GM23338 (cell line): ENCODE measurements at regions not wholly inside any gene's neighbourhood (a gene's known extent, or its start where the extent isn't known, plus 50 kb on each side); places are given as distances from the start of the nearest gene placed in this dataset.

Experiments used
- ATAC-seq: fragments of 200-7000 bp; cut with Tn5 transposase; 3 replicates; pipeline ENCODE4 v1.9.1; 2020
- DNase-seq: peaks from one replicate; pipeline ENCODE4 v3.0.0-alpha.2; 2015; ENCODE audit warnings: low spot score
- H2AFZ ChIP-seq: fragments of 200-600 bp; sonication (generic); 2 replicates; pipeline ENCODE4 v1.8.0; 2016; ENCODE audit warnings: antibody characterized with exemption, mild to moderate bottlenecking, moderate library complexity
- H3F3A ChIP-seq: fragments of 200-600 bp; sonication (generic); replicated peaks from 2 replicates; pipeline ENCODE4 v1.8.0; 2017; ENCODE audit warnings: antibody characterized with exemption, mixed run types, low read depth
- H3K27ac ChIP-seq: fragments of 200-600 bp; sonication (generic); 2 replicates; pipeline ENCODE4 v1.6.1; 2016; ENCODE audit warnings: low read depth
- H3K27me3 ChIP-seq: fragments of 200-600 bp; sonication (generic); 2 replicates; pipeline ENCODE4 v1.8.0; 2016; ENCODE audit warnings: mild to moderate bottlenecking, mixed run types, moderate library complexity; ENCODE audit not compliant: insufficient read depth
- H3K36me3 ChIP-seq: fragments of 200-600 bp; sonication (generic); 2 replicates; pipeline ENCODE4 v1.8.0; 2016; ENCODE audit warnings: mild to moderate bottlenecking; ENCODE audit not compliant: insufficient read depth
- H3K4me1 ChIP-seq: fragments of 200-600 bp; sonication (generic); 2 replicates; pipeline ENCODE4 v1.8.0; 2016; ENCODE audit warnings: mild to moderate bottlenecking, moderate library complexity; ENCODE audit not compliant: insufficient read depth
- H3K4me2 ChIP-seq: fragments of 200-600 bp; sonication (generic); 2 replicates; pipeline ENCODE4 v1.7.1; 2017; ENCODE audit warnings: mixed run types
- H3K4me3 ChIP-seq: fragments of 200-600 bp; sonication (generic); 2 replicates; pipeline ENCODE4 v1.6.1; 2016; ENCODE audit warnings: mixed run types
- H3K79me2 ChIP-seq: fragments of 200-600 bp; sonication (generic); replicated peaks from 2 replicates; pipeline ENCODE4 v1.8.0; 2017; ENCODE audit warnings: mild to moderate bottlenecking; ENCODE audit not compliant: insufficient read depth
- H3K9me2 ChIP-seq: fragments of 200-600 bp; sonication (generic); 2 replicates; pipeline ENCODE4 v1.8.0; 2017; ENCODE audit not compliant: insufficient read depth
- H4K20me1 ChIP-seq: fragments of 200-600 bp; sonication (generic); replicated peaks from 2 replicates; pipeline ENCODE4 v1.8.0; 2017; ENCODE audit warnings: mild to moderate bottlenecking; ENCODE audit not compliant: insufficient read depth
- H3K27ac Mint-ChIP-seq: 2 replicates; pipeline ENCODE4 v1.8.0; 2020; ENCODE audit warnings: inconsistent platforms, mild to moderate bottlenecking, moderate library complexity, mixed read lengths
- H3K27me3 Mint-ChIP-seq: 3 replicates; pipeline ENCODE4 v1.8.0; 2022; ENCODE audit warnings: low read depth, mild to moderate bottlenecking, moderate library complexity, mixed read lengths, inconsistent platforms; ENCODE audit not compliant: insufficient read depth, poor library complexity
- H3K36me3 Mint-ChIP-seq: 3 replicates; pipeline ENCODE4 v1.8.0; 2021; ENCODE audit warnings: low read depth, mild to moderate bottlenecking, inconsistent platforms, moderate library complexity, mixed read lengths
- H3K4me1 Mint-ChIP-seq: 3 replicates; pipeline ENCODE4 v1.8.0; 2020; ENCODE audit warnings: mild to moderate bottlenecking, inconsistent platforms, mixed read lengths
- H3K4me3 Mint-ChIP-seq: 3 replicates; pipeline ENCODE4 v1.8.0; 2021; ENCODE audit warnings: moderate library complexity, mild to moderate bottlenecking, inconsistent platforms, mixed read lengths
- H3K9me3 Mint-ChIP-seq: 3 replicates; pipeline ENCODE4 v1.8.0; 2020; ENCODE audit warnings: moderate library complexity, mild to moderate bottlenecking, inconsistent platforms, mixed read lengths
- CREB1 ChIP-seq: fragments of 250-450 bp; sonication (Bioruptor Pico); IDR thresholded peaks from 2 replicates; pipeline ENCODE4 v1.5.0; 2020; ENCODE audit warnings: low read depth, mild to moderate bottlenecking, moderate library complexity
- CTCF ChIP-seq, 2 experiments: fragments of 200-600 bp in 1 of 2; sonication (generic) in 1 of 2; conservative IDR thresholded peaks; 2 replicates each; pipeline versions ENCODE4 v1.5.1 to v1.6.1; 2016 to 2017; ENCODE audit warnings: antibody characterized with exemption in 2 of 2, low read depth in 2 of 2, mild to moderate bottlenecking in 2 of 2, moderate library complexity in 1 of 2
- ETS1 ChIP-seq: IDR thresholded peaks from 2 replicates; pipeline ENCODE4 v1.6.1; 2016; ENCODE audit warnings: antibody characterized with exemption
- EZH2 ChIP-seq: fragments of 200-600 bp; sonication (generic); IDR thresholded peaks from one replicate; pipeline ENCODE4 v1.8.0; 2017; ENCODE audit warnings: antibody characterized with exemption, mild to moderate bottlenecking, low read depth; ENCODE audit not compliant: unreplicated experiment
- EZH2phosphoT487 ChIP-seq: fragments of 200-600 bp; sonication (generic); IDR thresholded peaks from one replicate; pipeline ENCODE4 v1.8.1; 2018; ENCODE audit warnings: antibody characterized with exemption; ENCODE audit not compliant: unreplicated experiment
- JUNB ChIP-seq: IDR thresholded peaks from one replicate; pipeline ENCODE4 v1.6.1; 2016; ENCODE audit warnings: antibody characterized with exemption; ENCODE audit not compliant: unreplicated experiment
- NANOG ChIP-seq: IDR thresholded peaks from 2 replicates; pipeline ENCODE4 v1.6.1; 2016; ENCODE audit warnings: antibody characterized with exemption, borderline replicate concordance
- POLR2AphosphoS5 ChIP-seq: IDR thresholded peaks from 2 replicates; pipeline ENCODE4 v1.6.1; 2016; ENCODE audit warnings: antibody characterized with exemption, low read depth
- REST ChIP-seq: IDR thresholded peaks from one replicate; pipeline ENCODE4 v1.6.1; 2018; ENCODE audit warnings: antibody characterized with exemption; ENCODE audit not compliant: unreplicated experiment
- STAT1 ChIP-seq: IDR thresholded peaks from one replicate; pipeline ENCODE4 v1.6.1; 2016; ENCODE audit warnings: antibody characterized with exemption; ENCODE audit not compliant: unreplicated experiment
- ZNF114 ChIP-seq: fragments of 250-450 bp; sonication (Bioruptor Pico); IDR thresholded peaks from 2 replicates; pipeline ENCODE4 v1.5.0; 2020; ENCODE audit warnings: mild to moderate bottlenecking, moderate library complexity
- ZNF331 ChIP-seq: fragments of 250-450 bp; sonication (Bioruptor Pico); IDR thresholded peaks from 2 replicates; pipeline ENCODE4 v1.5.0; 2020; ENCODE audit warnings: low read depth, mild to moderate bottlenecking, moderate library complexity
- ZNF462 ChIP-seq: fragments of 250-450 bp; sonication (Bioruptor Pico); IDR thresholded peaks from 2 replicates; pipeline ENCODE4 v1.5.0; 2020; ENCODE audit warnings: mild to moderate bottlenecking, moderate library complexity

GRCh38 chr6:50289366-50289765, 239.6 kb upstream of the DEFB112 start:
- no peaks in the 10 kb centered on the region for H3K27me3 Mint-ChIP-seq
- H3K27ac Mint-ChIP-seq = no peak overlapping the region
- H3K79me2 ChIP-seq = no peaks in the 10 kb centered on the region
- H3K4me1 Mint-ChIP-seq = no peaks in the 10 kb centered on the region
- no peak overlapping the region for H2AFZ ChIP-seq
- no peaks in the 10 kb centered on the region for H4K20me1 ChIP-seq
- no peaks in the 10 kb centered on the region for H3K27me3 ChIP-seq
- H3K36me3 ChIP-seq = no peaks in the 10 kb centered on the region
- TF ChIP-seq CREB1 (CRISPR knock-in tag) = no peak
- TF ChIP-seq EZH2phosphoT487 = no peak
- TF ChIP-seq NANOG = no peak
- TF ChIP-seq REST = no peak
- TF ChIP-seq ZNF331 (CRISPR knock-in tag) = no peak
- no peak for TF ChIP-seq EZH2
- no peak for TF ChIP-seq CTCF (conservative IDR thresholded peaks at IDR 0.05; ENCODE audit: low read depth in 2 of 2)
- TF ChIP-seq ZNF114 (CRISPR knock-in tag) = no peak
- no peak for TF ChIP-seq STAT1
- no peak for TF ChIP-seq ZNF462 (CRISPR knock-in tag)
- TF ChIP-seq POLR2AphosphoS5 = no peak
- TF ChIP-seq ETS1 = no peak
- TF ChIP-seq JUNB = no peak
- H3K36me3 Mint-ChIP-seq = no peaks in the 10 kb centered on the region
- no peak overlapping the region for H3K4me2 ChIP-seq
- no peak overlapping the region for H3K4me3 ChIP-seq
- H3K27ac ChIP-seq = no peak overlapping the region
- ATAC-seq = no peak
- H3K4me3 Mint-ChIP-seq = no peak overlapping the region
- H3K9me2 ChIP-seq = no peaks in the 10 kb centered on the region
- no peaks in the 10 kb centered on the region for H3K9me3 Mint-ChIP-seq
- no peaks in the 10 kb centered on the region for H3K4me1 ChIP-seq
- no peaks in the 10 kb centered on the region for H3F3A ChIP-seq
- no peak for DNase-seq
